Stimulated activated naive CD8-positive, alpha-beta T cell treated with anti-CD3 and anti-CD28 coated beads, Interleukin-15, amount 100 ng/mL, for 72 hours (primary cell): ENCODE measurements at regions not wholly inside any gene's neighbourhood (a gene's known extent, or its start where the extent isn't known, plus 50 kb on each side); places are given as distances from the start of the nearest gene placed in this dataset.
A peak's percentile ranks its signal among the peaks of the same experiment; 100 is the strongest.

Experiments used
- ATAC-seq: fragments of 150-1000 bp; cut with Tn5 transposase; 2 replicates; pipeline ENCODE4 v1.10.0; 2021; ENCODE audit warnings: mild to moderate bottlenecking, moderate library complexity
- DNase-seq, 2 donors: peaks; one replicate each; pipeline ENCODE4 v3.0.0; 2021 to 2022
- H3K27ac Mint-ChIP-seq, 2 donors: one replicate each; pipeline ENCODE4 v1.8.0; 2022; ENCODE audit warnings: mild to moderate bottlenecking in 2 of 2, mixed read lengths in 2 of 2, moderate library complexity in 2 of 2
- H3K27me3 Mint-ChIP-seq: one replicate; pipeline ENCODE4 v1.8.0; 2022; ENCODE audit warnings: mixed read lengths
- H3K4me1 Mint-ChIP-seq: one replicate; pipeline ENCODE4 v1.8.0; 2022; ENCODE audit warnings: mild to moderate bottlenecking, mixed read lengths
- H3K4me3 Mint-ChIP-seq, 2 donors: one replicate each; pipeline ENCODE4 v1.8.0; 2022; ENCODE audit warnings: mild to moderate bottlenecking in 2 of 2, mixed read lengths in 2 of 2, moderate library complexity in 1 of 2
- H3K9me3 Mint-ChIP-seq, 2 donors: one replicate each; pipeline ENCODE4 v1.8.0; 2022; ENCODE audit warnings: mixed read lengths in 2 of 2

DNA sequence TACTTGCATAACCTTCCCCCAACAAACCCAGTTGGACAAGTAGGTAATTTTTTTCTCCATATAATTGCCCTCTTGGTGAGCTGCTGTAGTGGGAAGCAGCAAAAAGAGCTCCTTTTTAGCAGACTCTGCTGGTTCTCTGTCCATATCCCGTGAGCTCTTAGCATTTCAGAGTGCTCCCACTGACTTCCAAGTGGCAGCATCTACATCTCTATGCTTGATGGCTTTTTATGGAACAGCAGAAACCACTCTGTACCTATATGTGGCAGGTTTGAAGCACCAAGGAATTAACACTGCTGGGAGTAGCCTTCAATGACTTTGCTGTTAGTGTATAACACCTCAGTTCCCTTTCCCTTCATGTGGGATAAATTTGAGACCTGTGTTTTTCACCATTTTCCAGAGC, 168.4 kb upstream of the NHS start:
- Mint-ChIP-seq H3K4me1 (no peaks in the 10 kb centered on the region), H3K27me3 (peaks cover 12% of the 10 kb centered on the region), H3K4me3 (no peak overlapping the region), H3K27ac (no peak overlapping the region), H3K9me3 (peaks cover 0 to 8% of the 10 kb centered on the region in 2 donors)
- ATAC-seq (no peak), DNase-seq (no peak)

DNA sequence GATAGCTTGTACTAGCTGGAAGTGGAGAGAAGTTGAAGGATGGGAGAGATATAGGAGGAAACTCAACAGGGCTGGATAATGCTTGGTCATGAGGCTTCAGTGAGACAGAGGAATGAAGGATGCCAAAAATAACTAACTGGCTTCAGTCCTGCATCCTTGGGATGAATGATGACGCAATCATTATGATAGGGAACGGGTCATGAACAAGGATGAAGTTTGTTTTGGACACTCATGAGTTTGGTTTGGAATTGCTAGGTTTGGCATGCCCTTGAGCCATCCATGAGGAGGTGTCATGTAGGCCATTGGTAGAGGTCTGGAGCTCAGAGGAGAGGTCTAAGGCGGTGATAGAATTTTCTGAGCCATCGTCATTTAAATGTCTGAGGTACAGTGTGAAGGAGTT, 160.0 kb upstream of the NHS start:
- H3K4me1 Mint-ChIP-seq, result no peaks in the 10 kb centered on the region

DNA sequence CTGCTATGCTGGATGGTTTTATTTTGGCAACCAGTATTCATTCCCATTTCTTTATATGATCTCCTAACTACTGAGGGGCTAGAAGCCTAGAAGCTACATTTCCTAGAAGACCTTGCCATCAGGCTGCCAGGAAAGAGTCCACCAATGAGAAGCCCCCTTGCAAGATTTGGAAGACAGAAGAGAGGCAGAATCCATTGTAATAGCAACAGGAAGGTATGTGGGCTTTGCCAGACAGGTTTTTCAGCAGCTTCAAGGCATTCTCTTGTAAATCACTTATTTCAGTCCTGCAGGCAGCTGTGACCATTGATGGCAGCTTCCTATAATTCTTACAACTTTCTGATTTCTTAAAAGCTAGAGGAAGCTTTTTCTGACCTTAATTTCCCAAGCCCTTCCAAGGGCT, 148.3 kb upstream of the NHS start:
- H3K27me3 Mint-ChIP-seq, result peaks cover 6% of the 10 kb centered on the region
- no peak overlapping the region for H3K4me3 Mint-ChIP-seq
- DNase-seq, result no peak
- ATAC-seq, result no peak
- no peaks in the 10 kb centered on the region for H3K4me1 Mint-ChIP-seq
- H3K9me3 Mint-ChIP-seq, result no peaks in the 10 kb centered on the region
- H3K27ac Mint-ChIP-seq, result no peak overlapping the region

More for the DNA sequence above, 160.0 kb upstream of the NHS start:
- Mint-ChIP-seq H3K4me3 (no peak overlapping the region), H3K9me3 (peaks cover 5 to 28% of the 10 kb centered on the region in 2 donors), H3K27ac (no peak overlapping the region), H3K27me3 (peaks cover 10% of the 10 kb centered on the region)
- ATAC-seq (no peak), DNase-seq (no peak)

DNA sequence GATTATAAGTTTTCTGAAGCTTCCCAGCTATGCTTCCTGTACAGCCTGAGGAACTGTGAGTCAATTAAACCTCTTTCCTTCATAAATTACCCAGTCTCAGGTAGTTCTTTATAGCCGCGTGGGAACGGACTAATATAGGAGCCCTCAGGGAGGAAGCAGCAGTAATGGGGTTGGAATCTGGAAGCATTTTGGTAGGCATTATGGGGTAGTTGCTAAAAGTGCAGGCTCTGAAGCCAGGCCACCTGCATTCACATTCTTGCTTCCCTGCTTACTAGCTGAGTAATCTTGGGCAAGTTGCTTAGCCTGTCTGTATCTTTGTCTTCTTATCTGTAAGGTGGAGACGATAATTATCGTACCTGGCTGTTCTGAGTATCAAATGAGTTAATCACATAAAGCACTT, 137.9 kb upstream of the NHS start:
- Mint-ChIP-seq H3K4me3 (no peak overlapping the region), H3K9me3 (no peaks in the 10 kb centered on the region), H3K27me3 (peaks cover 15% of the 10 kb centered on the region), H3K27ac (no peak overlapping the region), H3K4me1 (no peaks in the 10 kb centered on the region)
- DNase-seq, result no peak
- ATAC-seq, result no peak

DNA sequence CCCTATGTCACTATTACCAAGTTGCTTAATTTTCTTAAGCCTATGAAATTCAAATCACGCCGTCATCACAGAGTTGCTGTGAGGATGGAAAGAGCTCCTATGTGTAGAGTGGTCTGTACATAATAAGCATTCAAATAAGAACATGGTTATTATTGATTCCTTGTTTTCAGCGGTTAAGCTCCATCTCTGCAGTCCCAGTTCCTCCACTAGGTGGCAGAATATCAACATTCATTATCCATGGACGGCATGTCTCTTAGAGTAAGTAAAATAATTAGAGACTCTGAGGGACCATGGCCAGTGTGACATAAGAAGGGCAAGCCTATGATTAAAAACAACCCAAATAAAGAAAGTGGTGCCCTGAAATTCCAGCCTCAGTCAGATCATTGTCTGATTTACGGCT, 132.5 kb upstream of the NHS start:
- H3K27me3 Mint-ChIP-seq, result peaks cover 7% of the 10 kb centered on the region
- ATAC-seq (peak; percentile 59), DNase-seq (peak; percentile 15 to 25)
- H3K27ac Mint-ChIP-seq, result no peak overlapping the region
- no peaks in the 10 kb centered on the region for H3K9me3 Mint-ChIP-seq
- H3K4me1 Mint-ChIP-seq, result no peaks in the 10 kb centered on the region
- no peak overlapping the region for H3K4me3 Mint-ChIP-seq

DNA sequence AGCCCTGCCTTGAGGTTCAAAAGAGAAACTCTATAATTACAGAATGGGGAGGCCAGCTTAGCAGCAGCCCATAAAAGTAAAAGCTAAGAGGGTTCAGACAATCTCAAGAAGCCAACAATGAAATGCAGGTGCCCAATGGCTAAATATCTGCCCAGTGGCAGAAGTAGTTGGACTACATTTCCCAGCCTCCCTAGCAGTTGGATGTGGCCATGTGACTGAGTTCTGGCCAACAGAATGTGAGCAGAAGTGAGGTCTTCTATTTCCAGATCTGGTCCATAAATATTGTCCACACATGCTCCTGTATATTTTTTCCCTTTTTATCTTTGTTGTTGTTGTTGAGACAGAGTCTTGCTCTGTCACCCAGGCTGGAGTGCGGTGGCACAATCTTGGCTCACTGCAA, 127.9 kb upstream of the NHS start:
- no peak overlapping the region for H3K4me3 Mint-ChIP-seq
- DNase-seq, result no peak
- no peaks in the 10 kb centered on the region for H3K9me3 Mint-ChIP-seq

DNA sequence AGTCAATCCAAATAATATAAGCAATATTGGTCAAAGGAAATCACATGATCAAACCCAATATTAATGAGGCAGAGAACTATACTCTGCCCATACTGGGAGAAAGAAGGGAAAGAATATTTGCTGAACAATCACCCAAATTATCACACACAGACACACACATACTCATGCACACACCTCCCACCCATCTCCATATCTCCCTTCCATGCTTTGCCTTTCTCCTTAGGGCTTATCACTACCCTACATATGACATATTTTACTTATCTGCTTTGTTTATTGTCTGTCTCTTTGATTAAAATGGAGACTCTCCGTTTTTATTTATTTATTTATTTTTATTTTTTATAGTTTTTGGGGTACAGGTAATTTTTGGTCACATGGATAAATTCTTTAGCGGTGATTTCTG, 112.9 kb upstream of the NHS start:
- Mint-ChIP-seq H3K27ac (no peak overlapping the region), H3K4me3 (no peak overlapping the region), H3K4me1 (no peaks in the 10 kb centered on the region), H3K9me3 (peaks cover 15 to 16% of the 10 kb centered on the region in 2 donors), H3K27me3 (peaks cover 12% of the 10 kb centered on the region)
- ATAC-seq (no peak), DNase-seq (no peak)

More for the DNA sequence above, 127.9 kb upstream of the NHS start:
- no peaks in the 10 kb centered on the region for H3K27me3 Mint-ChIP-seq
- H3K27ac Mint-ChIP-seq, result no peak overlapping the region
- no peak for ATAC-seq
- H3K4me1 Mint-ChIP-seq, result no peaks in the 10 kb centered on the region

DNA sequence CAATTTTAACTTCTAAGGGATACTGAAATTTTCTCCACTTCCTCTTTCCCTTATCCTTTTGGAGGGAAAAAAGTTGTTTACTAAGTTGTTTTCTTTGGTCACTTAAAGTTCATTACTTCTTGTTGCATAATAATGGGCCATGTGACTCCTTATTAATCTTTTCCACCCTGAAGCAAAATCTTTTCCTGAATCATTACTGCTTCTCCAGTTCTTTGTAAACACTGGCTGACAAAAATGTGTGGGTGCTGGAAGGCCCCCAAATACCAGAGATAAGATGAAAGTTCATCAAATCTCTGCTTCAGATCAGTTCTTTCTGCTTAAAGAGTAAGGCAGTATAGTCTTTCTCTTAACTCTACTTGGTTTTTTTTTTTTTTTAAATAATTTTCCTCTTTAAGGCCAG, 108.9 kb upstream of the NHS start:
- no peak overlapping the region for H3K27ac Mint-ChIP-seq
- no peaks in the 10 kb centered on the region for H3K4me1 Mint-ChIP-seq
- H3K27me3 Mint-ChIP-seq, result no peaks in the 10 kb centered on the region
- no peak for ATAC-seq
- DNase-seq, result no peak
- no peak overlapping the region for H3K4me3 Mint-ChIP-seq
- H3K9me3 Mint-ChIP-seq, result peaks cover 15 to 16% of the 10 kb centered on the region in 2 donors

DNA sequence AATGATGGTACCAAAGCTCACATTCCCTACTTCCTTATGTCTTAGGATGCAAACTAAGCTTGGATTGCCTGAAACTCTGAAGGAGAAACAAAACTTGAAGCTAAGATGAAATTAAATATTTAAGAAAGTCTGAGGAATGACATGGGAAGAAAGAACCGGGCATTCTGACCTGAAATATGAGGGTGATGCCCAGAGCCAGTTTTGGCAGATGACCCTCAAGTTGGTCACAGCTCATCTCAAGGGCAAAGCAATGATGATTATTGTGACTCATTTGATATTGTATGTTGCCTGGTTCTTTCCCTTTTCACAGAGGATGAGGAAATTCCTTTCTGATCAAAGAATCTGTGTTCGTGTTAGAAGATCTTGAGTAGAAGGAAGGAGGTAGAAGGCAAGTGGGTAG, 96.0 kb upstream of the NHS start:
- H3K27me3 Mint-ChIP-seq, result peaks cover 30% of the 10 kb centered on the region
- ATAC-seq (no peak), DNase-seq (no peak)
- no peaks in the 10 kb centered on the region for H3K4me1 Mint-ChIP-seq
- H3K27ac Mint-ChIP-seq, result no peak overlapping the region
- no peak overlapping the region for H3K4me3 Mint-ChIP-seq
- H3K9me3 Mint-ChIP-seq, result peaks cover 0 to 13% of the 10 kb centered on the region in 2 donors

DNA sequence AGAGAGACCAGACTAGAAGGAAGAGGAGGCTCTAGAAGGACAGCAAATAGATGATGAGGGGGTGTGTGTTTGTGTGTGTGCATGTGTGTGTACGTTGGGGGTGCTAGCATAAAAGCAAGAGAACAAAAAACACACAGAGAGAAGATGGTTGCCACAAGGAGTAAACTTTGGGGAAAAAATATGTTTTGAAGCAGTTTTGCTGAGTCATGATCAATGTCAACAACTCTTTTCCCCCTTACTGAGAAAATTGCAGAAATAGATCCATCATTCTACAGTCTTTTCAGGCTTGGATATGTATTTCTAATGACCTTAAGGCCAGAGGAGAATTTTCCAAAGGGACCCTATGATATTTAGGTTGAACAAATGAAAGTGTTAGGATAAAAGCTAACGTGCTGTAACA, 89.0 kb upstream of the NHS start:
- peaks cover 19% of the 10 kb centered on the region for H3K27me3 Mint-ChIP-seq
- H3K9me3 Mint-ChIP-seq, result peaks cover 4 to 9% of the 10 kb centered on the region in 2 donors
- DNase-seq (no peak), ATAC-seq (no peak)
- no peaks in the 10 kb centered on the region for H3K4me1 Mint-ChIP-seq
- no peak overlapping the region for H3K4me3 Mint-ChIP-seq
- no peak overlapping the region for H3K27ac Mint-ChIP-seq

DNA sequence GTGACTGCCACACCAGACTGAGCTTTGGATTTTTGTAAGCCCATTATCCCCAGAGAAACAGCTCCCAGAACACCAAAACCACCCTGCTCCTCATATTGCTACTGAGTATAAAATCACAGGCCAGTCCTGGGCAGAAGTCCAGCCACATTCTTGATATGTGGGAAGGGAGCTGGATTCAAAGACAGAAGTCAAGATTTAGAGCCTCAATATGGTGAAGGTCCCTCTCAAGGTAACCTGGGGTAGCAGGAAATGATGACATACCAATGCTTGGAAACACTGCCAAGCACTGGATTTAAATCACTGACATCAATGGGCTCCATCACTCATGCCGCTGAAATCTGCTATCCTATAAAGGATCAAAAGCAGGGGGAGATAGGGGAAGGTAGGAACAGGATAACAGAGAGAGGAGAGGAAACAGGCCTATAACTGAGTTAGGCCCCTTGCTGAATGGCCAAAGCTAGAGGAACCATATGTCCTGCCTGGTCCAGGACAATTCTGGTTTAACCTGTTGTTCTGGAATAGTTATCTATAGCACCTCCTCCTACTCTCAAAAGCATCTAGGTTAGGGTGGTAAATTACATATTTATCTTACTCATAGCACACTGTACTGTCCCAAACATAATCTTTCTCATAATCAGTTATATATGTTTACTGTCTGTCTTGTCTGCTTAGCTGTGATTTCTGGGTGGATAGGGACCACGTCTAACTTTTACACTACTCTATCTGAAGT, 83.7 kb upstream of the NHS start:
- H3K27me3 Mint-ChIP-seq, result peaks cover 17% of the 10 kb centered on the region
- ATAC-seq, result no peak
- peaks cover 4 to 7% of the 10 kb centered on the region in 2 donors for H3K9me3 Mint-ChIP-seq
- H3K4me1 Mint-ChIP-seq, result no peaks in the 10 kb centered on the region
- H3K27ac Mint-ChIP-seq, result no peak overlapping the region
- no peak overlapping the region for H3K4me3 Mint-ChIP-seq
- DNase-seq, result no peak

DNA sequence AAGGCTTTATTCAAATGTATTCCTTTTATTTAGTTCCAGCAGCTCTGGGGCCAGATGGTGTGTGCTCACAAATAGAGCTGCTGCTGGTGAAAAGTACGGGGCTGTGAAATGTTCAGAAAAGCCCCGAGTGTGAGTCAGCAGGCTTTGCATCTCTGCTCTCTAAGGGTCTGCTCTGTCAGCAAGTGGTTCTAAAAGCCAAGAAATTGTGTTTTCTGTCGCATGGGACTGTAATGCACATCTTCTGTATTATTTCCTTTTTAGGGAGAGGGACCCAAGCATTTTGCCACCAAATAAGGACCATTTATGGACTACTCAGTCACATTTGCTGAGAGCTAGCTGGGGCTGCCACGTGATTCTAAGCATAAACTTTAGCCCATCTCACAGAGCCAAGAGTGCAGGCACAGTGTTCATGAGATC, 82.9 kb upstream of the NHS start:
- Mint-ChIP-seq H3K4me3 (no peak overlapping the region), H3K9me3 (peaks cover 3 to 7% of the 10 kb centered on the region in 2 donors), H3K27me3 (peaks cover 17% of the 10 kb centered on the region), H3K27ac (no peak overlapping the region), H3K4me1 (no peaks in the 10 kb centered on the region)
- DNase-seq (no peak), ATAC-seq (no peak)

DNA sequence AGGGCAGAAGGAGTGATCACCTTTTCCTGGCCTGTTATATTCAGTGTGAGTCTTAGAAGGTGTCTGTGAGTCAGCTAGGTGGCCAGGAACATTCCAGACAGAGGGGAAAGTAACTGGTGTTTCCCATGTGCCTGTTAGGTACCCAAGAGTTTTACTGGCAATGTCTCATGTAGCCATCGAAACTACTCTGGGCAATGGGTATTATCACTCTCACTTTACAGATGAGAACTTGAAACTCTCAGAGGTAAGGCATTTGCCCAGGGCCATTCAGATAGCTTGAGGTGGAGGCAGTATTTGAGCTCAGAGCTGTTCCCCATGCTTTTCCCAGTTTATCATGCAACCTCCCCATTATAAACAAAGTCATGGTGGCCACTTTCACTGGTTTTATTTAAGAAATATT, 80.4 kb upstream of the NHS start:
- DNase-seq, result no peak
- H3K4me3 Mint-ChIP-seq, result no peak overlapping the region
- no peak for ATAC-seq
- no peaks in the 10 kb centered on the region for H3K4me1 Mint-ChIP-seq
- peaks cover 0 to 6% of the 10 kb centered on the region in 2 donors for H3K9me3 Mint-ChIP-seq
- H3K27me3 Mint-ChIP-seq, result peaks cover 15% of the 10 kb centered on the region
- no peak overlapping the region for H3K27ac Mint-ChIP-seq

DNA sequence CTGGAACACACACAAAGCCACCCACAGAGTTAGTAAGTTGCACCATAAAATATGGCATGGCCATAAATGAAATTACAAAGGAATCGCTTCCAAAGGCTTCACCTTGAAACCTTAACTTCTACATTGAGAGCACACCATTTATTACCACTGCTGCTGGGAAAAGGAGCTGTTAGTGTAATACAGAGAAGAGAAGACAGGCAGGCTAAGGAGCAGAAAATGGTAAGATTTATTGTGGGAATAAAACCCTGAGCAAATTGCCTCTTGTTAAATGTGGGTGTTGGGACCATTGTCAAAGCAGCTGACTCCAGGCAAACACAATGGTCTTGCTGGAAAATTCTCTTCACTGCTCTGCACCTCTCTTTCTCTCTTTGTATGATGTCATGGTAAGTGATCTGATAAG, 79.2 kb upstream of the NHS start:
- Mint-ChIP-seq H3K4me3 (no peak overlapping the region), H3K27me3 (peaks cover 8% of the 10 kb centered on the region), H3K27ac (no peak overlapping the region), H3K9me3 (no peaks in the 10 kb centered on the region), H3K4me1 (no peaks in the 10 kb centered on the region)
- ATAC-seq (no peak), DNase-seq (no peak)

DNA sequence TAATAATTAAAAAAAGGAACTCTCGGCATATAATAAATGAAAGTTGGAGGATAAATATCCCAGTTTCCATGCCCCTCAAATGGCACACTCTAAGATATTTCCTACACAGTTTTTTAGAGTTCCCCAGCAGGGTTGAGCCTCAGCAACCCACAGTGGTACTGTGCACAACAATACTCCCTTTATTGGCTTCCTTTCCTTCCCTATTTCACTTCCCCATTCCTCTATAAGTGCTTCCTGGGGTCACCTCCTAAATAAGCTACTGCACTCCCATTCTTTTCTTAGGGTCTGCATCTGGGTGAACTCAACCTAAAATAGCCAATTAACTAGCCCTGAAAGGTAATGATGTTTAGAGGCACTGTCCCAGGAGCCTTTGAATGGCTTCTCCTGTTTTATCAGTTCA, 76.4 kb upstream of the NHS start:
- DNase-seq (no peak), ATAC-seq (no peak)
- no peaks in the 10 kb centered on the region for H3K4me1 Mint-ChIP-seq

DNA sequence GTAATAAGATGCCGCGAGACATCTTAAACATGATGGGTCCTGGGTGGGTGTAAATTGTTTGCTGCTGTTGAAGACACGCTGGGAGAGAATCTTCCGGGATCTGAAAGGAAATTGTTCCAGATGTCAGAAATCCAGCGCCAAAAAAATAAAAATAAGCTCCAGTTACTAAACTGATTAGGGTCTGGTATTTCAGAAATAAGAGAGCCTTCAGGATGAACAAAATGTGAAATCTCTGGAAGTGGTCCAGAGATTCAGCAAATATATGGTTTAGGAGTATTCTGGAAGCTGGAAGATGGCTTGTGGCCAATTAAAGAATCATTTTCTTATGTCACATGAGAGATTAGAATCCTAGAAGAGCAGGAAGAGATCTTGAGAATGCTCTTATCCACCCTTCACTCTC, 75.8 kb upstream of the NHS start:
- ATAC-seq (no peak), DNase-seq (no peak)
- no peaks in the 10 kb centered on the region for H3K27me3 Mint-ChIP-seq
- H3K27ac Mint-ChIP-seq, result no peak overlapping the region
- no peak overlapping the region for H3K4me3 Mint-ChIP-seq
- no peaks in the 10 kb centered on the region for H3K9me3 Mint-ChIP-seq
- H3K4me1 Mint-ChIP-seq, result no peaks in the 10 kb centered on the region

More for the DNA sequence above, 76.4 kb upstream of the NHS start:
- Mint-ChIP-seq H3K4me3 (no peak overlapping the region), H3K27me3 (no peaks in the 10 kb centered on the region), H3K27ac (no peak overlapping the region), H3K9me3 (no peaks in the 10 kb centered on the region)

DNA sequence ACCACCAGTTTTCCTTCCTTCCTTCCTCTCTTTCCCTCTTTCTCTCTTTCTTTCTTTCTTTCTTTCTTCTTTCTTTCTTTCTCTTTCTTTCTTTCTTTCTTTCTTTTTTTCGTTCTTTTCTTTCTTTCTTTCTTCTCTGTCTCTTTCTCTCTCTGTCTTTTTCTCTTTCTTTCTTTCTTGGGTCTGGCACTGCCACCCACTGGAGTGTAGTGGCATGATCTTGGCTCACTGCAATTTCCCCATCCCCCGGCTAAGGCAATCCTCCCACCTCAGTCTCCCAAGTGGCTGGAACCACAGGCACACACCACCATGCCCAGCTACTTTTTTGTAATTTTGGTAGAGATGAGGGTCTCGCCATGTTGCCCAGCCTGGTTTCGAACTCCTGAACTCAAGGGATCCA, 51.6 kb upstream of the NHS start:
- Mint-ChIP-seq H3K27me3 (no peaks in the 10 kb centered on the region), H3K4me3 (no peak overlapping the region), H3K9me3 (no peaks in the 10 kb centered on the region), H3K4me1 (no peaks in the 10 kb centered on the region), H3K27ac (no peak overlapping the region)
- no peak for ATAC-seq
- no peak for DNase-seq
